NCI-H187 (cell line): ENCODE measurements at regions not wholly inside any gene's neighbourhood (a gene's known extent, or its start where the extent isn't known, plus 50 kb on each side); places are given as distances from the start of the nearest gene placed in this dataset.

Experiments
- DNase-seq, 2 experiments: peaks; one replicate each; lab custom pipeline; 2025; lab: John Stamatoyannopoulos, UW

- no peak for DNase-seq
Observed at GRCh38 chr5:89128906-89129625, 246.1 kb upstream of the MEF2C start.

- DNase-seq = no peak
Observed at GRCh38 chr5:89128092-89128491, 245.1 kb upstream of the MEF2C start.

GRCh38 chr5:89127191-89127590 is 244.2 kb upstream of the MEF2C start:
- no peak for DNase-seq

GRCh38 chr5:89125372-89125771 is 242.4 kb upstream of the MEF2C start:
- DNase-seq = no peak

- no peak for DNase-seq
Observed at GRCh38 chr5:89123581-89123980, 240.6 kb upstream of the MEF2C start.

- no peak for DNase-seq
Observed at GRCh38 chr5:89120719-89121118, 237.7 kb upstream of the MEF2C start.

GRCh38 chr5:89117124-89117644 is 234.2 kb upstream of the MEF2C start:
- DNase-seq = no peak

- DNase-seq = no peak
Observed at GRCh38 chr5:89110916-89111646, 228.1 kb upstream of the MEF2C start.

- DNase-seq = no peak
Observed at GRCh38 chr5:89106480-89106879, 223.5 kb upstream of the MEF2C start.

- no peak for DNase-seq
Observed at GRCh38 chr5:89105836-89106235, 222.9 kb upstream of the MEF2C start.

GRCh38 chr5:89105171-89105695 is 222.2 kb upstream of the MEF2C start:
- no peak for DNase-seq

- no peak for DNase-seq
Observed at GRCh38 chr5:89098199-89098756, 215.3 kb upstream of the MEF2C start.

- no peak for DNase-seq
Observed at GRCh38 chr5:89097103-89097502, 214.1 kb upstream of the MEF2C start.

GRCh38 chr5:89095341-89095740 is 212.4 kb upstream of the MEF2C start:
- DNase-seq = no peak

- DNase-seq = no peak
Observed at GRCh38 chr5:89090037-89090436, 207.1 kb upstream of the MEF2C start.

- DNase-seq = no peak
Observed at GRCh38 chr5:89087551-89088318, 204.8 kb upstream of the MEF2C start.

- DNase-seq = no peak
Observed at GRCh38 chr5:89087128-89087527, 204.1 kb upstream of the MEF2C start.

GRCh38 chr5:89086390-89087086 is 203.6 kb upstream of the MEF2C start:
- no peak for DNase-seq

- no peak for DNase-seq
Observed at GRCh38 chr5:89083791-89084190, 200.8 kb upstream of the MEF2C start.

- DNase-seq = no peak
Observed at GRCh38 chr5:89081360-89081759, 198.4 kb upstream of the MEF2C start.

GRCh38 chr5:89080467-89081116 is 197.6 kb upstream of the MEF2C start:
- DNase-seq = no peak
